WTC11 (cell line): ENCODE measurements at regions not wholly inside any gene's neighbourhood (a gene's known extent, or its start where the extent isn't known, plus 50 kb on each side); places are given as distances from the start of the nearest gene placed in this dataset.

Experiments used
- ATAC-seq: fragments of 200-7000 bp; cut with Tn5 transposase; 2 replicates; pipeline ENCODE4 v1.10.0; 2021; ENCODE audit warnings: mild to moderate bottlenecking, moderate library complexity
- CTCF ChIA-PET: fragments of 300-600 bp; sonication (Branson Sonifier 250); formaldehyde crosslinking; loops from one replicate; lab custom pipeline; 2021; ENCODE audit warnings: antibody characterized with exemption; lab: Charles Lee
- POLR2A ChIA-PET: fragments of 350-600 bp; sonication (Branson Sonifier 250); formaldehyde crosslinking; loops from one replicate; lab custom pipeline; 2021; ENCODE audit warnings: antibody characterized with exemption; lab: Charles Lee
- DNase-seq: peaks from one replicate; pipeline ENCODE4 v3.0.0; 2021; ENCODE audit warnings: low spot score
- H3K27ac Mint-ChIP-seq: 2 replicates; pipeline ENCODE4 v1.8.0; 2021; ENCODE audit warnings: mixed read lengths
- H3K27me3 Mint-ChIP-seq: 2 replicates; pipeline ENCODE4 v1.8.0; 2021; ENCODE audit warnings: low read depth, mild to moderate bottlenecking, moderate library complexity, mixed read lengths
- H3K36me3 Mint-ChIP-seq: 2 replicates; pipeline ENCODE4 v1.8.0; 2021; ENCODE audit warnings: mixed read lengths
- H3K4me1 Mint-ChIP-seq: 2 replicates; pipeline ENCODE4 v1.8.0; 2022; ENCODE audit warnings: mixed read lengths
- H3K4me3 Mint-ChIP-seq: 2 replicates; pipeline ENCODE4 v1.8.0; 2021; ENCODE audit warnings: mild to moderate bottlenecking, moderate library complexity, mixed read lengths
- H3K9me3 Mint-ChIP-seq: 2 replicates; pipeline ENCODE4 v1.8.0; 2021; ENCODE audit warnings: mixed read lengths
- CREM ChIP-seq: sonication (generic); formaldehyde crosslinking; IDR thresholded peaks from 2 replicates; pipeline ENCODE4 v1.8.1; 2022; ENCODE audit warnings: mild to moderate bottlenecking, missing genetic modification reagents, moderate library complexity
- E2F4 ChIP-seq: sonication (generic); formaldehyde crosslinking; IDR thresholded peaks from 2 replicates; pipeline ENCODE4 v1.8.1; 2022; ENCODE audit warnings: low read depth, mild to moderate bottlenecking, moderate library complexity, missing genetic modification reagents, borderline replicate concordance
- ELF4 ChIP-seq: sonication (generic); formaldehyde crosslinking; IDR thresholded peaks from 2 replicates; pipeline ENCODE4 v1.8.1; 2022; ENCODE audit warnings: low read depth, mild to moderate bottlenecking, moderate library complexity, missing genetic modification reagents
- ETV6 ChIP-seq: sonication (generic); formaldehyde crosslinking; IDR thresholded peaks from 2 replicates; pipeline ENCODE4 v1.8.1; 2022; ENCODE audit warnings: mild to moderate bottlenecking, missing genetic modification reagents
- HMGXB4 ChIP-seq: sonication (generic); formaldehyde crosslinking; IDR thresholded peaks from 2 replicates; pipeline ENCODE4 v1.8.1; 2023; ENCODE audit warnings: mild to moderate bottlenecking, moderate library complexity, missing genetic modification reagents
- IRF2 ChIP-seq: sonication (generic); formaldehyde crosslinking; IDR thresholded peaks from 2 replicates; pipeline ENCODE4 v1.8.0; 2022; ENCODE audit warnings: low read depth, missing genetic modification reagents, borderline replicate concordance
- JUN ChIP-seq: sonication (generic); formaldehyde crosslinking; IDR thresholded peaks from 2 replicates; pipeline ENCODE4 v1.8.0; 2023; ENCODE audit warnings: mild to moderate bottlenecking, missing genetic modification reagents
- NFATC4 ChIP-seq: fragments of 250-450 bp; sonication (Bioruptor Pico); IDR thresholded peaks from 2 replicates; pipeline ENCODE4 v1.9.0; 2021; ENCODE audit warnings: mild to moderate bottlenecking
- NFE2L1 ChIP-seq: sonication (generic); formaldehyde crosslinking; IDR thresholded peaks from 2 replicates; pipeline ENCODE4 v1.8.1; 2023; ENCODE audit warnings: missing genetic modification reagents
- NFYB ChIP-seq: sonication (generic); formaldehyde crosslinking; conservative IDR thresholded peaks from 2 replicates; pipeline ENCODE4 v1.8.0; 2022; ENCODE audit warnings: low read depth, missing genetic modification reagents
- NR1H2 ChIP-seq: sonication (generic); formaldehyde crosslinking; IDR thresholded peaks from 2 replicates; pipeline ENCODE4 v1.9.0; 2021; ENCODE audit warnings: mild to moderate bottlenecking, moderate library complexity, missing genetic modification reagents
- NR3C1 ChIP-seq: sonication (generic); formaldehyde crosslinking; conservative IDR thresholded peaks from 2 replicates; pipeline ENCODE4 v1.8.1; 2023; ENCODE audit warnings: low read depth, mild to moderate bottlenecking, missing genetic modification reagents
- PRRX2 ChIP-seq: fragments of 250-450 bp; sonication (Bioruptor Pico); IDR thresholded peaks from 2 replicates; pipeline ENCODE4 v1.8.0; 2021; ENCODE audit warnings: mild to moderate bottlenecking
- RELA ChIP-seq: sonication (generic); formaldehyde crosslinking; IDR thresholded peaks from 2 replicates; pipeline ENCODE4 v1.8.1; 2022; ENCODE audit warnings: missing genetic modification reagents, mild to moderate bottlenecking, borderline replicate concordance
- SP1 ChIP-seq: sonication (generic); formaldehyde crosslinking; conservative IDR thresholded peaks from 2 replicates; pipeline ENCODE4 v1.8.1; 2022; ENCODE audit warnings: missing genetic modification reagents
- TEAD4 ChIP-seq: sonication (generic); formaldehyde crosslinking; IDR thresholded peaks from 2 replicates; pipeline ENCODE4 v1.8.0; 2022; ENCODE audit warnings: mild to moderate bottlenecking, missing genetic modification reagents
- USF1 ChIP-seq: sonication (generic); formaldehyde crosslinking; IDR thresholded peaks from 2 replicates; pipeline ENCODE4 v1.8.0; 2022; ENCODE audit warnings: mild to moderate bottlenecking, missing genetic modification reagents
- USF2 ChIP-seq: sonication (generic); formaldehyde crosslinking; IDR thresholded peaks from 2 replicates; pipeline ENCODE4 v1.8.1; 2023; ENCODE audit warnings: mild to moderate bottlenecking, missing genetic modification reagents, moderate library complexity
- ZBTB43 ChIP-seq: sonication (generic); formaldehyde crosslinking; IDR thresholded peaks from 2 replicates; pipeline ENCODE4 v1.8.1; 2023; ENCODE audit warnings: mild to moderate bottlenecking, missing genetic modification reagents
- ZNF138 ChIP-seq: sonication (generic); formaldehyde crosslinking; conservative IDR thresholded peaks from 2 replicates; pipeline ENCODE4 v1.8.1; 2022; ENCODE audit warnings: mild to moderate bottlenecking, moderate library complexity, missing genetic modification reagents
- ZNF317 ChIP-seq: sonication (generic); formaldehyde crosslinking; IDR thresholded peaks from 2 replicates; pipeline ENCODE4 v1.8.1; 2023; ENCODE audit warnings: low read depth, mild to moderate bottlenecking, moderate library complexity, missing genetic modification reagents, borderline replicate concordance
- ZNF416 ChIP-seq: fragments of 250-450 bp; sonication (Bioruptor Pico); IDR thresholded peaks from 2 replicates; pipeline ENCODE4 v1.9.0; 2021; ENCODE audit warnings: mild to moderate bottlenecking, inconsistent platforms
- ZSCAN18 ChIP-seq: fragments of 250-450 bp; sonication (Bioruptor Pico); IDR thresholded peaks from 2 replicates; pipeline ENCODE4 v2.1.2; 2022; ENCODE audit warnings: mild to moderate bottlenecking, moderate library complexity

- POLR2A ChIA-PET: no interaction called here
- no peak for ATAC-seq
- TF ChIP-seq NR3C1 (no peak), ETV6 (CRISPR knock-in tag) (no peak), E2F4 (CRISPR knock-in tag) (no peak), NFATC4 (CRISPR knock-in tag) (no peak), NFE2L1 (CRISPR knock-in tag) (no peak), USF1 (CRISPR knock-in tag) (no peak), IRF2 (CRISPR knock-in tag) (no peak), ZBTB43 (no peak), NR1H2 (CRISPR knock-in tag) (no peak), ZNF416 (CRISPR knock-in tag) (no peak), ZNF317 (CRISPR knock-in tag) (no peak), TEAD4 (no peak), CREM (CRISPR knock-in tag) (no peak), RELA (CRISPR knock-in tag) (no peak), SP1 (CRISPR knock-in tag) (no peak), ELF4 (no peak), ZNF138 (no peak), ZSCAN18 (CRISPR knock-in tag) (no peak)
- TF ChIP-seq, all 79 proteins: peak for 0
- no peaks in the 10 kb centered on the region for H3K36me3 Mint-ChIP-seq
- H3K4me1 Mint-ChIP-seq: no peaks in the 10 kb centered on the region
- no peak overlapping the region for H3K27ac Mint-ChIP-seq
- no peak overlapping the region for H3K4me3 Mint-ChIP-seq
- CTCF ChIA-PET: no interaction called here
- DNase-seq: no peak
- peaks cover 18% of the 10 kb centered on the region for H3K9me3 Mint-ChIP-seq
- no peaks in the 10 kb centered on the region for H3K27me3 Mint-ChIP-seq
These were observed 95.7 kb upstream of the CDH20 start for GRCh38 chr18:61237529-61237928.

- DNase-seq (no peak), ATAC-seq (no peak)
- no peaks in the 10 kb centered on the region for H3K36me3 Mint-ChIP-seq
- ChIA-PET POLR2A (no interaction called here), CTCF (no interaction called here)
- H3K4me3 Mint-ChIP-seq: no peak overlapping the region
- H3K27ac Mint-ChIP-seq: no peak overlapping the region
- peaks cover 18% of the 10 kb centered on the region for H3K9me3 Mint-ChIP-seq
- no peaks in the 10 kb centered on the region for H3K27me3 Mint-ChIP-seq
- no peaks in the 10 kb centered on the region for H3K4me1 Mint-ChIP-seq
- TF ChIP-seq PRRX2 (CRISPR knock-in tag) (no peak), NFYB (CRISPR knock-in tag) (no peak)
These were observed 94.2 kb upstream of the CDH20 start for GRCh38 chr18:61239051-61239450.

GRCh38 chr18:61241260-61241853, 91.9 kb upstream of the CDH20 start:
- H3K4me3 Mint-ChIP-seq: no peak overlapping the region
- no peak for DNase-seq
- H3K4me1 Mint-ChIP-seq: no peaks in the 10 kb centered on the region
- peaks cover 18% of the 10 kb centered on the region for H3K9me3 Mint-ChIP-seq
- no peaks in the 10 kb centered on the region for H3K36me3 Mint-ChIP-seq
- ATAC-seq: no peak
- ChIA-PET CTCF (no interaction called here), POLR2A (no interaction called here)
- no peak overlapping the region for H3K27ac Mint-ChIP-seq
- no peaks in the 10 kb centered on the region for H3K27me3 Mint-ChIP-seq
- TF ChIP-seq E2F4 (CRISPR knock-in tag) (no peak), JUN (CRISPR knock-in tag) (no peak), HMGXB4 (CRISPR knock-in tag) (no peak), ZBTB43 (no peak), USF2 (CRISPR knock-in tag) (no peak)
